Esophagus (tissue), 2 donors: ENCODE measurements at regions not wholly inside any gene's neighbourhood (a gene's known extent, or its start where the extent isn't known, plus 50 kb on each side); places are given as distances from the start of the nearest gene placed in this dataset.

Experiments used
- H3K27ac ChIP-seq, 2 donors: one replicate each; pipeline ENCODE4 v1.5.1; 2013; ENCODE audit warnings: low read depth in 2 of 2, mild to moderate bottlenecking in 2 of 2, inconsistent platforms in 1 of 2, low read length in 1 of 2, moderate library complexity in 1 of 2
- H3K27me3 ChIP-seq, 2 donors: one replicate each; pipeline ENCODE4 v1.6.1; 2013; ENCODE audit warnings: low read length in 2 of 2, control low read depth in 1 of 2, mild to moderate bottlenecking in 1 of 2; ENCODE audit not compliant: insufficient read depth in 2 of 2, control insufficient read depth in 1 of 2
- H3K36me3 ChIP-seq, 2 donors: one replicate each; pipeline ENCODE4 v1.6.1; 2013; ENCODE audit warnings: low read length in 1 of 2; ENCODE audit not compliant: control insufficient read depth in 2 of 2, insufficient read depth in 2 of 2
- H3K4me1 ChIP-seq, 2 donors: one replicate each; pipeline ENCODE4 v1.6.1; 2013; ENCODE audit warnings: low read length in 1 of 2; ENCODE audit not compliant: control insufficient read depth in 2 of 2, insufficient read depth in 2 of 2
- H3K4me3 ChIP-seq, 2 donors: one replicate each; pipeline ENCODE4 v1.5.1; 2013; ENCODE audit warnings: low read length in 2 of 2, mild to moderate bottlenecking in 2 of 2, low read depth in 1 of 2, moderate library complexity in 1 of 2
- H3K9me3 ChIP-seq, 2 donors: one replicate each; pipeline ENCODE4 v1.6.1; 2013; ENCODE audit warnings: mild to moderate bottlenecking in 2 of 2, low read depth in 1 of 2, low read length in 1 of 2, moderate library complexity in 1 of 2; ENCODE audit not compliant: control insufficient read depth in 2 of 2, insufficient read depth in 1 of 2
- WGBS, 2 donors: extraction: QIAGEN DNeasy Blood & Tissue Kit; methylation state at CpG; one replicate each; pipeline ENCODE4 v1.1.7; 2013; 5-methylcytosine and 5-hydroxymethylcytosine counted together
- donor health status: healthy with polysubstance abuse.
- donor health status: Bipolar disorder and iron deficiency.

DNA sequence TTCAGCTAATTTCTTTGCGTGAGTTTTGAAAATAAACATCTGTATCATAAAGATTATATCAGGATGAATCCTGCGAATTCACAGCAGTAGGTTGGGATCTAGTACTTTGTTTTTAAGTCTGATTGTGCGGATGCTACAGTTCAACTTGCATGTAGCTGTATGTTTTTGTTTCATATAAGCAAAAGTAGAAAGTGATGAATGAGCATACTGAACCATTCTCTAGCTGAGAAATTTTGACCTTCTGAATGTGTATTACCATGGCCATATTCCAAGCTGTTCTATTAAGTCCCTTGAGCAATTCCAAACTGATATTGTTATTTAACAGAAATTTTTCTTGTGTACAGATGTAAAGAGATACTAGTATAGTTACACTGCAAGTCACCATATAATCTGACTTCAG, 358.8 kb upstream of the MEOX2 start:
- no peak overlapping the region for H3K4me3 ChIP-seq
- WGBS, 2 donors: 85 to 86% methylated on average over 3 of the region's 3 CpGs
- no peaks in the 10 kb centered on the region for H3K36me3 ChIP-seq
- H3K4me1 ChIP-seq: no peaks in the 10 kb centered on the region
- no peaks in the 10 kb centered on the region for H3K27me3 ChIP-seq
- H3K9me3 ChIP-seq: no peaks in the 10 kb centered on the region
- H3K27ac ChIP-seq: no peak overlapping the region

DNA sequence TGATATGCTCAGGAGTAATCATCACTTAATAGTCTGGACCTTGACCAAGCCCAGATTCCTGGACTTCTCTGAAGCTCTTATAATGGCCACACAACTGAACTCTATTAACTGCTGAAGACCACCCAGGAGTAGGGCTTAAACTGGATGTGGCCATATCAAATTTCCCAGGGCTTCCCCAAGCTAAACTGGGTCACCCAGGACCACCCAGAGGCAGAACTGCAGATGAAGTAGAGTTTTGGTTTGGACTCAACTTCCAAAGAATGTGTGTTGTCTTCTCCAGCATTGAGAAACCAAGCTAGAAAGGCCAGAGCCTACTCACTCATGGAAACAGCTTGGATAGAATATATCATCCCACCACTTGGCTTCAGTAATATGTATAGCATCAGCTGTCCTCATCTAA, 358.2 kb upstream of the MEOX2 start:
- Histone ChIP-seq H3K9me3 (no peaks in the 10 kb centered on the region), H3K4me3 (no peak overlapping the region), H3K27ac (no peak overlapping the region), H3K36me3 (no peaks in the 10 kb centered on the region), H3K27me3 (no peaks in the 10 kb centered on the region), H3K4me1 (no peaks in the 10 kb centered on the region)

DNA sequence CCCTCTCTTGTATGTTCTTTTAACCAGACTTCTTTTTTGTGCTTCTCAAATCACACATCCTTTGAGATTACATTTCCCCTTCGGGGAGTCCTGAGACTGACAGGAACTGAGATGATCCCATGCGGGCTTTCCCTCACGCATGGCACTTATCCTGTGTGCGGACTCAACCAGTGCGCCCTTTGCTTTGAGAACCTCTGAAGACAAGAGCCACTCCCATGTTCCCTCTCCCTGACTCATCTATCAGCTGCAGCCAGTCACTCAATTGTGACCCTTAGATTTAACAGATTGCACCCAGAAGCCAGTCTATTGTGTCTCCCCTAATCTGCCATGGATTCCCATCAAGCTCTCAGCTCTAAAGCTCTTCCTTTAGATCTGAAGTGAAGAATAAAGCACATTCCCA, 353.9 kb upstream of the MEOX2 start:
- Histone ChIP-seq H3K27me3 (no peaks in the 10 kb centered on the region), H3K36me3 (no peaks in the 10 kb centered on the region), H3K4me3 (no peak overlapping the region), H3K9me3 (no peaks in the 10 kb centered on the region), H3K4me1 (no peaks in the 10 kb centered on the region), H3K27ac (no peak overlapping the region)
- WGBS, 2 donors: 85 to 87% methylated on average over 5 of the region's 5 CpGs

DNA sequence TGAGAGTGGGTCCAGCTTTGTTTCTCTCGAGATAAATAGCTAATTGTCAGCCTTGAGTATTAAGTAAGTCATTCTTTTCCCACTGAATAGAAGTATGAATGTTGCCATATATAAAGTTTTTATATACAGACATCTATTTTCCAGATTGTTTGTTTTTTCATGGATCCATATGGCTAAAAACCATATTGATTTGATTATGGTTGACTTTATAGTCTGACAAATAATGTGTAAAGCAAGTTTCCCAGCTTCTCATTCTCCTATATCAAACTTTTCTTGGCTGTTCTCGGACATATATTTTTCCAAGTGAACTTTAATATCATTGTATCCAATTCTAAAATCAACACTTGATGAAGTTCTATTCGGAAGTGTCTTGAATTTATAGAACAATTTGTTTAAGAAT, 352.4 kb upstream of the MEOX2 start:
- Histone ChIP-seq H3K9me3 (no peaks in the 10 kb centered on the region), H3K27me3 (no peaks in the 10 kb centered on the region), H3K4me1 (no peaks in the 10 kb centered on the region), H3K4me3 (no peak overlapping the region), H3K27ac (no peak overlapping the region), H3K36me3 (no peaks in the 10 kb centered on the region)
- WGBS, 2 donors: 80 to 81% methylated on average over 3 of the region's 3 CpGs

DNA sequence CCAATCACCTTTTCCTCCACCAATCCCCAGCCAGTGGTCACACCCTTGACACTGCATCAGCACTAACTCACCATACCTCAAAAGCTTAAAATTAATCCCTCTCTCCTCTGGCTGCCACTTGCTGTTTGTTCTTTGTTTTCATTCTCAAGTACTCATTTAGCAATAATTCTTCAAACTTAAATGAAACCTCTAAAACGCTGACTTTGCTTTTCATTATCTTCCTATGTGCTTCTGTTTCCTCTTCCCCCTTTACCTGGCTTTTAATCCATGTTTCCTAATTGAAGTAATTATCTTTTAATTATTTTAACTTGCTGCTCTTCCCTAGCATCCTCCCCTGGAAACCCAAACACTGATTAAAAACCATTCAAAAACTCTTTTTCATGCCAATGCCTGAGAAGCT, 348.9 kb upstream of the MEOX2 start:
- Histone ChIP-seq H3K4me3 (no peak overlapping the region), H3K36me3 (no peaks in the 10 kb centered on the region), H3K27me3 (no peaks in the 10 kb centered on the region), H3K27ac (no peak overlapping the region), H3K9me3 (no peaks in the 10 kb centered on the region), H3K4me1 (no peaks in the 10 kb centered on the region)
- 69% methylated on average over 1 of the region's 1 CpG for WGBS, 2 donors

DNA sequence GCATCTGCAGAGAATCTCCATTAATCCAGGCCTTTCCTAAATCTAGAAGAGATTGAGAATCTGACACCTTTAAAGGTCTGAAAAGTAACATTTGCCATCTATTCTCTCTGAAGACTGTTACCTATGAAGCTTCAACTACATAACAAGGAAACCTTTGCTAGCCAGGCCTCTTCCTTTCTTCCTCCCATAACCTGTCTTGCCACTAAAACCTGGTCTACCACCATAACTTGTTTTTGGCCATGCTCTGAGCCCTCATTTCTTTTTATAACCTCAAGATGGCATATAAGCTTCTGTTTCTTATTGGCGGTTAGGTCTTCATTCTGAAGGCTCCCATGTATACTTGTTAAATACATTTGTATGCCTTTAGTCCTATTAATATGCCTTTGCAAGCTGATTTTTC, 348.4 kb upstream of the MEOX2 start:
- H3K9me3 ChIP-seq: no peaks in the 10 kb centered on the region
- no peaks in the 10 kb centered on the region for H3K36me3 ChIP-seq
- no peaks in the 10 kb centered on the region for H3K4me1 ChIP-seq
- no peaks in the 10 kb centered on the region for H3K27me3 ChIP-seq
- no peak overlapping the region for H3K4me3 ChIP-seq
- 94 to 96% methylated on average over 1 of the region's 1 CpG for WGBS, 2 donors
- H3K27ac ChIP-seq: no peak overlapping the region

DNA sequence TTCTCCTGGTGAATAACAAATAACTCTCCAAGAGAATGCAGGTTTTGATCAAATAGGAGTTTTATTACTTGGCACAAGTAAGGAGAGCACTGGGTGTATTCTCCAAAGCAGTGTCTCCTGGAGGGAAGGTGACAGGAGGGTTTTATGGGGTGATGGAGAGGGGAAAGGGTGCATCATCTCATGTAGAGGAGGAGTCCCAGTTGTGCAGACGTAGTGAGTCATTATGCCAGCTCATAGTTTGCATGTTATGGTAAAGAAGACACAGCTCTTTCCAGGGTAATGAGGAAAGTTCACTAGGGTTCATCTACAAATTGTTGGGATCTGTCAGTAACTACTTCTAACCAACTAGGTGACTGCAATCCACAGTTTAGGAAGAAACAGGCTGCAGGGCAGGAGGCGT, 347.9 kb upstream of the MEOX2 start:
- Histone ChIP-seq H3K27ac (no peak overlapping the region), H3K36me3 (no peaks in the 10 kb centered on the region), H3K27me3 (no peaks in the 10 kb centered on the region), H3K9me3 (no peaks in the 10 kb centered on the region), H3K4me3 (no peak overlapping the region), H3K4me1 (no peaks in the 10 kb centered on the region)
- 78 to 89% methylated on average over 2 of the region's 2 CpGs for WGBS, 2 donors

DNA sequence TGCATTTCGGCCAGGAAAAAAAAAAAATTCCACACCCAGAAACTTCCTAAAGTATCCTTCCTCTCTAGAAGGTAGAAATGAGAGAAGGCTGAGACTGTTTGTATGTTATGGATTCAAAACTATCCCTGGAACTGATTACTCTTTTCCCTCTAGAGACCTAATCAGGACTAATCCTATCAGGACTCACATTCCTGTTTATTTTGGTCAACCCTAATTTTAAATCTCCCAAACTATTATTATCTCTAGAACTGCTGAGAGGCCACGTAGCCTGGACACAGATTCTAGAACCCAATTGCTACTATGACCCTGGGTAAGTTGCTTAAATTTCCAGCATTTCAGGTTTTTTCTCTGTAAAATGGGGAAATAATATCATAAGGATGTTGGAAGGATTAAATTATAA, 346.8 kb upstream of the MEOX2 start:
- H3K27ac ChIP-seq: no peak overlapping the region
- H3K9me3 ChIP-seq: no peaks in the 10 kb centered on the region
- no peak overlapping the region for H3K4me3 ChIP-seq
- no peaks in the 10 kb centered on the region for H3K4me1 ChIP-seq
- WGBS, 2 donors: 66 to 69% methylated on average over 2 of the region's 2 CpGs
- no peaks in the 10 kb centered on the region for H3K36me3 ChIP-seq
- no peaks in the 10 kb centered on the region for H3K27me3 ChIP-seq

DNA sequence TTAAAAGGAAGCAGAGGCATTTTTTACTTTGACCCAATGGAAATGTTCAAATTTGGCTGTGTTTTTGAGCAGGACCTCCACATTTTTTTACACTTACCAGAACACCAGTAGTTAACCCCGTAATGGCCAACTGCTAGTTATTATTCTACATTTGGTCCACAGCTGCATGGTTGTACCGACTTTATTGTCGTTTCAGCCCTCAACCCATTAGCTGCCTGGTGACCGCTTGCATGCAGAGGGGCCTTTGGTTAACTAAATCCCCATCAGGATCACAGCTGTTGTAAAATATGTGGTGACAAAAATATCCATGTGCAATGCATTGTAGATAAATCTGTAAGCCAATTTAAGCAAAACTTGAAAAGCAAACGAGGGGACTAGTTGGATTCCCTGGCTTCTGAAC, 342.2 kb upstream of the MEOX2 start:
- no peaks in the 10 kb centered on the region for H3K9me3 ChIP-seq
- WGBS, 2 donors: 65 to 70% methylated on average over 5 of the region's 5 CpGs
- no peak overlapping the region for H3K27ac ChIP-seq
- H3K4me3 ChIP-seq: no peak overlapping the region
- H3K4me1 ChIP-seq: no peaks in the 10 kb centered on the region
- H3K27me3 ChIP-seq: no peaks in the 10 kb centered on the region
- H3K36me3 ChIP-seq: no peaks in the 10 kb centered on the region

DNA sequence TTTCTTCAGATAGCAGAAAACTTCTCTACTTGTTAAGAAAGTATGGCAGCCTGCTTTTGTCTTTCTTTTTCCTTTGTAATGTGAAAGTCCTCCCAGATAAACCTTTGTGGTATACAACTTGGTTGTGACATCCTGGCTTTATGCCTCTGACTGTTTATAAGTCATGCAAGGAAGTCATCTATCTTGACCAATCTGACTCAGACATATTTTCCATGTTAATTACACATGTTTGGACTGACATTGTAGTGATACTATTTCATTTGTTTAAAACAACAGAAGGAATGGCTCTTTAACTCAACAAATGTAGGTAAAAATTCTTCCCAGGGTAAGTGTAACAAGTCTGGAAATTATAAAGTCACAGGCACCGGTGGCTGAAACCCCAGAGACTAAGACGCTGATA, 341.6 kb upstream of the MEOX2 start:
- no peaks in the 10 kb centered on the region for H3K9me3 ChIP-seq
- no peaks in the 10 kb centered on the region for H3K27me3 ChIP-seq
- H3K36me3 ChIP-seq: no peaks in the 10 kb centered on the region
- no peak overlapping the region for H3K27ac ChIP-seq
- WGBS, 2 donors: 55 to 71% methylated on average over 2 of the region's 2 CpGs
- no peaks in the 10 kb centered on the region for H3K4me1 ChIP-seq
- no peak overlapping the region for H3K4me3 ChIP-seq
